Aorta (tissue), 5 donors: ENCODE measurements at regions not wholly inside any gene's neighbourhood (a gene's known extent, or its start where the extent isn't known, plus 50 kb on each side); places are given as distances from the start of the nearest gene placed in this dataset.

Experiments used
- ATAC-seq: fragments of 200-7000 bp; cut with Tn5 transposase; one replicate; pipeline ENCODE4 v1.9.1; 2022; ENCODE audit warnings: moderate library complexity; ENCODE audit not compliant: low FRiP score
- DNase-seq, 2 donors: peaks; one replicate each; pipeline ENCODE4 v3.0.0-alpha.2; 2020
- H3K27ac ChIP-seq, 2 donors: one replicate each; pipeline ENCODE4 v1.5.1; 2013; ENCODE audit warnings: low read length in 2 of 2, mild to moderate bottlenecking in 2 of 2, moderate library complexity in 2 of 2, control low read depth in 1 of 2, inconsistent platforms in 1 of 2, low read depth in 1 of 2
- H3K27me3 ChIP-seq, 2 donors: one replicate each; pipeline ENCODE4 v1.6.1; 2013; ENCODE audit warnings: control low read depth in 1 of 2, low read length in 1 of 2, mild to moderate bottlenecking in 1 of 2, moderate library complexity in 1 of 2; ENCODE audit not compliant: insufficient read depth in 2 of 2, control insufficient read depth in 1 of 2
- H3K36me3 ChIP-seq, 2 donors: one replicate each; pipeline ENCODE4 v1.6.1; 2013; ENCODE audit warnings: control low read depth in 1 of 2, low read length in 1 of 2, mild to moderate bottlenecking in 1 of 2; ENCODE audit not compliant: insufficient read depth in 2 of 2, control insufficient read depth in 1 of 2
- H3K4me1 ChIP-seq, 2 donors: one replicate each; pipeline ENCODE4 v1.6.1; 2013; ENCODE audit warnings: low read length in 2 of 2, control low read depth in 1 of 2, mild to moderate bottlenecking in 1 of 2, moderate library complexity in 1 of 2; ENCODE audit not compliant: insufficient read depth in 2 of 2, control insufficient read depth in 1 of 2
- H3K4me3 ChIP-seq, 2 donors: one replicate each; pipeline ENCODE4 v1.5.1; 2013; ENCODE audit warnings: low read length in 2 of 2, control low read depth in 1 of 2, mild to moderate bottlenecking in 1 of 2
- H3K9me3 ChIP-seq: one replicate; pipeline ENCODE4 v1.6.1; 2013; ENCODE audit warnings: mild to moderate bottlenecking, low read length; ENCODE audit not compliant: control insufficient read depth
- WGBS, 2 donors: extraction: QIAGEN DNeasy Blood & Tissue Kit; methylation state at CpG; one replicate each; pipeline ENCODE4 v1.1.7; 2013; 5-methylcytosine and 5-hydroxymethylcytosine counted together
- intact Hi-C, 2 donors: fragments of 100-400 bp; cut with DNase I; formaldehyde crosslinking; loops; one replicate each; pipeline versions ENCODE4 v1.14.2 to v1.15.0; 2022
- donor health status: healthy with polysubstance abuse.
- donor health status: Bipolar disorder and iron deficiency.
- donor health status: DM: no; HTN: no; CAD: no.
- donor health status: DM: no; HTN: no; CAD: no.
- donor health status: DM: yes; HTN: yes; CAD: no.

- no peak overlapping the region for H3K4me3 ChIP-seq
- DNase-seq = no peak
- no peaks in the 10 kb centered on the region for H3K36me3 ChIP-seq
- no peak for ATAC-seq
- intact Hi-C loops = no loop called here
- no peaks in the 10 kb centered on the region for H3K4me1 ChIP-seq
- no peaks in the 10 kb centered on the region for H3K27me3 ChIP-seq
- H3K9me3 ChIP-seq = no peaks in the 10 kb centered on the region
- H3K27ac ChIP-seq = no peak overlapping the region
- 65 to 71% methylated on average over 1 of the region's 1 CpG for WGBS, 2 donors
These were observed 77.9 kb upstream of the SPRED1 start for GRCh38 chr15:38174691-38175090.

DNA sequence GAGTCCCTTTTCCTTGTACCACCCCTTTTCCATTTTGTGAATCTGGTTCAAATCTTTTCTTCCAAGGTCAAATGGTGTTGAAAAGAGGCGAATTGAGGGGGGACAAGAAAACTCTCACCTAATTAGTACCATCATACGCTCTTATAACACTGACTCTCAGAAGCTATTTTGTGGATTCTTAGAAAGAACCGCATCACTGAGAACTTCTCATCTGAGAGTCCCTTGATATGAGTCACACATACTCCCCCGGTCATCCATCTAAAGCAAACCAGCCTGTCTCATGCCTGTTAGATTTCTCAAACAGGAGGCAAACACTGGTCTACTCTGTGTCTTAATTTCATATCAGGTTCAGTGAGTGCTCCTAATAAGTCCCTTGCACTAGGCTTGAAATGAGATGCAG, 76.5 kb upstream of the SPRED1 start:
- Histone ChIP-seq H3K9me3 (no peaks in the 10 kb centered on the region), H3K27ac (no peak overlapping the region), H3K27me3 (no peaks in the 10 kb centered on the region), H3K4me1 (no peaks in the 10 kb centered on the region), H3K4me3 (no peak overlapping the region), H3K36me3 (no peaks in the 10 kb centered on the region)
- ATAC-seq (no peak), DNase-seq (no peak)
- intact Hi-C loops = no loop called here
- WGBS, 2 donors = 59% methylated on average over 4 of the region's 4 CpGs

DNA sequence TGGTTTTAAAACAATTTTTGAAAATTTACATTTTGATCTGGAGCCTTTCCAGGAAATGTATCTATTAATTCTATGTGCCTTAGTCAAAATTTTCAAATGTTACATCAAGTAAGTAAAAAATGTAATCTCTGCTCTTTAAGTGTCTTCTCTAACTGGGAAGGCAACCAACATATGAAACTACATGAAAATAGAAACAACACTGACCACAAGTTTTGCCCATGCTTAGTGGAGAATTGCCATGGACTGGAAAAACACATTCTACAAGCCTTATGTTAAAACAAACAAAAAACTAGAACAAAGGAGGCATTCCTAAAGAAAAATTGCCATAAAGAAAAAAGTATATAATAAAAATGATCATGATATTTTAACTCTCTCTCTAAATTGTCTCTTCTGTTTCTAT, 75.9 kb upstream of the SPRED1 start:
- intact Hi-C loops = no loop called here

GRCh38 chr15:38182900-38183299, 69.7 kb upstream of the SPRED1 start:
- no peaks in the 10 kb centered on the region for H3K27me3 ChIP-seq
- no peaks in the 10 kb centered on the region for H3K36me3 ChIP-seq
- 70 to 72% methylated on average over 3 of the region's 3 CpGs for WGBS, 2 donors
- H3K4me3 ChIP-seq = no peak overlapping the region
- intact Hi-C loops = loop anchor here in 1 of 2 donors (10.0 kb wide), 1 partner anchor 612 kb away; no protein-coding TSS in a partner anchor
- DNase-seq (no peak), ATAC-seq (no peak)
- H3K9me3 ChIP-seq = no peaks in the 10 kb centered on the region
- H3K4me1 ChIP-seq = no peaks in the 10 kb centered on the region
- H3K27ac ChIP-seq = no peak overlapping the region

More for the DNA sequence above, 75.9 kb upstream of the SPRED1 start:
- Histone ChIP-seq H3K36me3 (no peaks in the 10 kb centered on the region), H3K27me3 (no peaks in the 10 kb centered on the region), H3K9me3 (no peaks in the 10 kb centered on the region), H3K4me3 (no peak overlapping the region), H3K27ac (no peak overlapping the region), H3K4me1 (no peaks in the 10 kb centered on the region)
- no peak for ATAC-seq
- DNase-seq = no peak

GRCh38 chr15:38186507-38186906, 66.1 kb upstream of the SPRED1 start:
- H3K27me3 ChIP-seq = no peaks in the 10 kb centered on the region
- no peak overlapping the region for H3K27ac ChIP-seq
- ATAC-seq (no peak), DNase-seq (no peak)
- H3K4me1 ChIP-seq = no peaks in the 10 kb centered on the region
- no peaks in the 10 kb centered on the region for H3K36me3 ChIP-seq
- H3K9me3 ChIP-seq = no peaks in the 10 kb centered on the region
- WGBS, 2 donors = 78 to 83% methylated on average over 3 of the region's 3 CpGs
- no peak overlapping the region for H3K4me3 ChIP-seq
- intact Hi-C loops = loop anchor here in 1 of 2 donors (10.0 kb wide), 1 partner anchor 608 kb away; no protein-coding TSS in a partner anchor

DNA sequence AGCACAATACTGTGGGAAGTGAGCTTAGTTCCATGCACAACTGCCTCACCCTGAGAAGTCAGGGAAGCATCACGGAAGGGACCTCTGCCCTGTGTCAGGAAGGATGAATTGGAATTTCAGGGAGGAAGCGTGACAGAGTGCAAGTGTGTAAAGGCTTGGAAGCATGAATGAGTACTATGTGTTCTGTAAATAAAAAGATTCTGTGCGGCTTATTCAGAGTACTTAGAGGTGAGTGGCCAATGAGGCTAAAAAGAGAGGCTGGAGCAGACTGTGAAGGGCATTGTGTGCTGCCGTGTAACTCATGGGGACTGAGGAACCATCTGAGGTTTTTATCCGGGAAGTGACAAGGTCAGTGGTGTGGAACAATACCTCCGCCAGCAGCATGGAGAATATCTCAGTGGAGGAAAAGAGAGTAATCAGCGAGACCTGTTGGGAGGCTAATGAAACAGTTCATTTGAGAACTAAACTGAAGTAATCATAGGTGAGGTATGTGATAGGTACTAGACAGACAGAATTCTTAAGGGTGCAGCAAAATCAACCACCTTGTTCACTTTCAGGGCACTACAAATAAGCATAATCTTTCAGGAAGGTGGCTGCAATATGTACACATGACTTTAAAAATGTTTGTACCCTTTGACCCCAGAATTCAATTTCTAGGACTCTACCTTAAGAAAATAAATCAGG, 64.9 kb upstream of the SPRED1 start:
- ATAC-seq = no peak

GRCh38 chr15:38189671-38190295, 62.9 kb upstream of the SPRED1 start:
- 69 to 76% methylated on average over 5 of the region's 5 CpGs for WGBS, 2 donors

More for the DNA sequence above, 64.9 kb upstream of the SPRED1 start:
- no peak overlapping the region for H3K27ac ChIP-seq
- intact Hi-C loops = loop anchor here in 1 of 2 donors (10.0 kb wide), 1 partner anchor 607 kb away; no protein-coding TSS in a partner anchor
- no peak for DNase-seq
- H3K4me3 ChIP-seq = no peak overlapping the region
- H3K9me3 ChIP-seq = no peaks in the 10 kb centered on the region
- H3K4me1 ChIP-seq = no peaks in the 10 kb centered on the region
- 63 to 67% methylated on average over 7 of the region's 7 CpGs for WGBS, 2 donors
- no peaks in the 10 kb centered on the region for H3K36me3 ChIP-seq
- H3K27me3 ChIP-seq = no peaks in the 10 kb centered on the region

GRCh38 chr15:38190501-38190900, 62.1 kb upstream of the SPRED1 start:
- no peaks in the 10 kb centered on the region for H3K36me3 ChIP-seq
- no peaks in the 10 kb centered on the region for H3K9me3 ChIP-seq
- intact Hi-C loops = no loop called here
- no peak overlapping the region for H3K27ac ChIP-seq
- peaks cover 0 to 2% of the 10 kb centered on the region in 2 donors for H3K4me1 ChIP-seq
- no peaks in the 10 kb centered on the region for H3K27me3 ChIP-seq
- no peak overlapping the region for H3K4me3 ChIP-seq
- DNase-seq = no peak
- 86 to 90% methylated on average over 10 of the region's 10 CpGs for WGBS, 2 donors
- no peak for ATAC-seq

More at GRCh38 chr15:38189671-38190295, 62.9 kb upstream of the SPRED1 start:
- H3K4me3 ChIP-seq = no peak overlapping the region
- no peaks in the 10 kb centered on the region for H3K27me3 ChIP-seq
- no peak overlapping the region for H3K27ac ChIP-seq
- no peaks in the 10 kb centered on the region for H3K9me3 ChIP-seq
- no peaks in the 10 kb centered on the region for H3K4me1 ChIP-seq
- intact Hi-C loops = loop anchor here in 1 of 2 donors (10.0 kb wide), 1 partner anchor 605 kb away; no protein-coding TSS in a partner anchor
- DNase-seq (no peak), ATAC-seq (no peak)
- H3K36me3 ChIP-seq = no peaks in the 10 kb centered on the region

- no peaks in the 10 kb centered on the region for H3K36me3 ChIP-seq
- 82 to 92% methylated on average over 2 of the region's 2 CpGs for WGBS, 2 donors
- H3K4me1 ChIP-seq = peaks cover 0 to 2% of the 10 kb centered on the region in 2 donors
- no peaks in the 10 kb centered on the region for H3K9me3 ChIP-seq
- ATAC-seq = no peak
- DNase-seq = no peak
- H3K27ac ChIP-seq = no peak overlapping the region
- H3K27me3 ChIP-seq = no peaks in the 10 kb centered on the region
- H3K4me3 ChIP-seq = no peak overlapping the region
- intact Hi-C loops = no loop called here
These were observed 60.1 kb upstream of the SPRED1 start for GRCh38 chr15:38192496-38192895.
